OCI-LY1 (cell line): ENCODE measurements at regions not wholly inside any gene's neighbourhood (a gene's known extent, or its start where the extent isn't known, plus 50 kb on each side); places are given as distances from the start of the nearest gene placed in this dataset.
"Not testable (repeated sequence)": the region's sequence is repeated elsewhere in the genome, so short reads cannot be mapped to it uniquely, and the experiment has no call there.

ENCODE experiments used
- H2AFZ ChIP-seq: fragments of 200-600 bp; sonication (generic), shearing (Covaris generic); 2 replicates; pipeline ENCODE4 v1.6.0; 2014; ENCODE audit warnings: antibody characterized with exemption, mild to moderate bottlenecking, low read length
- H3F3A ChIP-seq: fragments of 200-600 bp; sonication (generic), shearing (Covaris generic); 2 replicates; pipeline ENCODE4 v1.6.0; 2014; ENCODE audit warnings: mild to moderate bottlenecking, antibody characterized with exemption, low read length, moderate library complexity; ENCODE audit not compliant: insufficient read depth
- H3K27ac ChIP-seq: fragments of 200-600 bp; sonication (generic); 2 replicates; pipeline ENCODE4 v1.5.1; 2014; ENCODE audit warnings: low read length, mixed run types, mild to moderate bottlenecking, low read depth; ENCODE audit not compliant: poor library complexity, severe bottlenecking
- H3K27me3 ChIP-seq: fragments of 200-600 bp; sonication (generic); 2 replicates; pipeline ENCODE4 v1.6.0; 2014; ENCODE audit warnings: antibody characterized with exemption, mild to moderate bottlenecking, low read length, moderate library complexity; ENCODE audit not compliant: insufficient read depth
- H3K36me3 ChIP-seq: fragments of 200-600 bp; sonication (generic); 2 replicates; pipeline ENCODE4 v1.6.1; 2014; ENCODE audit warnings: mild to moderate bottlenecking, antibody characterized with exemption, low read length, moderate library complexity, mixed read lengths; ENCODE audit not compliant: insufficient read depth
- H3K4me1 ChIP-seq: fragments of 200-600 bp; sonication (generic); 2 replicates; pipeline ENCODE4 v1.5.1; 2014; ENCODE audit warnings: mild to moderate bottlenecking, low read length, moderate library complexity; ENCODE audit not compliant: insufficient read depth, severe bottlenecking
- H3K4me2 ChIP-seq: fragments of 200-600 bp; sonication (generic), shearing (Covaris generic); 2 replicates; pipeline ENCODE4 v1.6.1; 2014; ENCODE audit warnings: low read length
- H3K4me3 ChIP-seq: fragments of 200-600 bp; sonication (generic); 2 replicates; pipeline ENCODE4 v1.5.1; 2014; ENCODE audit warnings: low read length, low read depth, mild to moderate bottlenecking, mixed read lengths; ENCODE audit not compliant: poor library complexity, severe bottlenecking
- H3K79me2 ChIP-seq: fragments of 200-600 bp; shearing (Covaris generic); 2 replicates; pipeline ENCODE4 v1.6.1; 2016; ENCODE audit warnings: mixed run types, low read length, mixed read lengths; ENCODE audit not compliant: insufficient read depth
- H3K9ac ChIP-seq: fragments of 200-600 bp; sonication (generic), shearing (Covaris generic); 2 replicates; pipeline ENCODE4 v1.6.1; 2014; ENCODE audit warnings: mild to moderate bottlenecking, low read length, mixed read lengths
- H3K9me2 ChIP-seq: fragments of 200-600 bp; sonication (generic), shearing (Covaris generic); 2 replicates; pipeline ENCODE4 v1.6.1; 2014; ENCODE audit warnings: low read depth, mild to moderate bottlenecking, low read length, mixed read lengths
- H3K9me3 ChIP-seq: fragments of 200-600 bp; shearing (Covaris generic); 2 replicates; pipeline ENCODE4 v1.6.1; 2014; ENCODE audit warnings: low read length, mixed read lengths
- H4K20me1 ChIP-seq: fragments of 200-600 bp; sonication (generic), shearing (Covaris generic); 2 replicates; pipeline ENCODE4 v1.6.0; 2016; ENCODE audit warnings: mild to moderate bottlenecking, low read length; ENCODE audit not compliant: insufficient read depth
- EZH2 ChIP-seq: fragments of 200-600 bp; sonication (generic), shearing (Covaris generic); IDR thresholded peaks from 2 replicates; pipeline ENCODE4 v1.8.0; 2017; ENCODE audit warnings: borderline replicate concordance, mixed run types, mild to moderate bottlenecking, antibody characterized with exemption, low read length, moderate library complexity, mixed read lengths
- TF ChIP-seq, protein P1 (sequence below): fragments of 200-600 bp; sonication (generic), shearing (Covaris generic); IDR thresholded peaks from 2 replicates; pipeline ENCODE4 v1.5.1; 2017; ENCODE audit warnings: mild to moderate bottlenecking, antibody characterized with exemption, low read length, moderate library complexity, mixed read lengths

GRCh38 chrX:74049126-74049525, 196.6 kb upstream of the XIST start:
- Histone ChIP-seq H3K27ac (no peak overlapping the region), H3K27me3 (no peaks in the 10 kb centered on the region), H3K79me2 (no peaks in the 10 kb centered on the region), H3K4me2 (no peak overlapping the region), H2AFZ (no peak overlapping the region), H3K9me2 (no peaks in the 10 kb centered on the region), H3F3A (no peaks in the 10 kb centered on the region), H3K9me3 (no peaks in the 10 kb centered on the region), H3K4me3 (no peak overlapping the region), H3K36me3 (no peaks in the 10 kb centered on the region), H3K4me1 (no peaks in the 10 kb centered on the region), H3K9ac (no peak overlapping the region), H4K20me1 (no peaks in the 10 kb centered on the region)
- TF ChIP-seq, protein P1, sequence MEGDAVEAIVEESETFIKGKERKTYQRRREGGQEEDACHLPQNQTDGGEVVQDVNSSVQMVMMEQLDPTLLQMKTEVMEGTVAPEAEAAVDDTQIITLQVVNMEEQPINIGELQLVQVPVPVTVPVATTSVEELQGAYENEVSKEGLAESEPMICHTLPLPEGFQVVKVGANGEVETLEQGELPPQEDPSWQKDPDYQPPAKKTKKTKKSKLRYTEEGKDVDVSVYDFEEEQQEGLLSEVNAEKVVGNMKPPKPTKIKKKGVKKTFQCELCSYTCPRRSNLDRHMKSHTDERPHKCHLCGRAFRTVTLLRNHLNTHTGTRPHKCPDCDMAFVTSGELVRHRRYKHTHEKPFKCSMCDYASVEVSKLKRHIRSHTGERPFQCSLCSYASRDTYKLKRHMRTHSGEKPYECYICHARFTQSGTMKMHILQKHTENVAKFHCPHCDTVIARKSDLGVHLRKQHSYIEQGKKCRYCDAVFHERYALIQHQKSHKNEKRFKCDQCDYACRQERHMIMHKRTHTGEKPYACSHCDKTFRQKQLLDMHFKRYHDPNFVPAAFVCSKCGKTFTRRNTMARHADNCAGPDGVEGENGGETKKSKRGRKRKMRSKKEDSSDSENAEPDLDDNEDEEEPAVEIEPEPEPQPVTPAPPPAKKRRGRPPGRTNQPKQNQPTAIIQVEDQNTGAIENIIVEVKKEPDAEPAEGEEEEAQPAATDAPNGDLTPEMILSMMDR, result no peak
- TF ChIP-seq EZH2, result no peak

DNA sequence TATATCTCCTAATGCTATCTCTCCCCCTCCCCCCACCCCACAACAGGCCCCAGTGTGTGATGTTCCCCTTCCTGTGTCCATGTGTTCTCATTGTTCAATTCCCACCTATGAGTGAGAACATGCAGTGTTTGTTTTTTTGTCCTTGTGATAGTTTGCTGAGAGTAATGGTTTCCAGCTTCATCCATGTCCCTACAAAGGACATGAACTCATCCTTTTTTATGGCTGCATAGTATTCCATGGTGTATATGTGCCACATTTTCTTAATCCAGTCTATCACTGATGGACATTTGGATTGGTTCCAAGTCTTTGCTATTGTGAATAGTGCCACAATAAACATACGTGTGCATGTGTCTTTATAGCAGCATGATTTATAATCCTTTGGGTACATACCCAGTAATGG, 181.6 kb upstream of the XIST start:
- H3F3A ChIP-seq, result not testable (repeated sequence)

GRCh38 chrX:74031527-74031926, 179.0 kb upstream of the XIST start:
- not testable (repeated sequence) for H3K9me3 ChIP-seq, H3K4me1 ChIP-seq, H4K20me1 ChIP-seq, H3K36me3 ChIP-seq, H3K9me2 ChIP-seq, H2AFZ ChIP-seq, H3K79me2 ChIP-seq, H3K27ac ChIP-seq, H3F3A ChIP-seq, H3K4me3 ChIP-seq, H3K27me3 ChIP-seq, H3K4me2 ChIP-seq, H3K9ac ChIP-seq

More for the DNA sequence above, 181.6 kb upstream of the XIST start:
- not testable (repeated sequence) for H3K9ac ChIP-seq, H3K9me3 ChIP-seq, H3K9me2 ChIP-seq, H3K79me2 ChIP-seq, H3K4me3 ChIP-seq, H3K27me3 ChIP-seq, H4K20me1 ChIP-seq, H3K27ac ChIP-seq, H3K4me1 ChIP-seq, H2AFZ ChIP-seq, H3K36me3 ChIP-seq, H3K4me2 ChIP-seq

- H3K36me3 ChIP-seq, H4K20me1 ChIP-seq, H3F3A ChIP-seq, H3K4me1 ChIP-seq, H3K4me3 ChIP-seq, H2AFZ ChIP-seq, H3K9me2 ChIP-seq, H3K9ac ChIP-seq, H3K9me3 ChIP-seq, H3K4me2 ChIP-seq, H3K79me2 ChIP-seq, H3K27me3 ChIP-seq, H3K27ac ChIP-seq: not testable (repeated sequence)
Observed at GRCh38 chrX:74030766-74031165, 178.3 kb upstream of the XIST start.

GRCh38 chrX:74025145-74025544, 172.6 kb upstream of the XIST start:
- not testable (repeated sequence) for H3K9ac ChIP-seq, H3K27me3 ChIP-seq, H3K27ac ChIP-seq, H3F3A ChIP-seq, H4K20me1 ChIP-seq, H3K9me2 ChIP-seq, H3K79me2 ChIP-seq, H3K4me2 ChIP-seq, H3K4me3 ChIP-seq, H3K4me1 ChIP-seq, H3K9me3 ChIP-seq, H2AFZ ChIP-seq, H3K36me3 ChIP-seq
